Tibial artery (tissue), 4 donors: ENCODE measurements at regions not wholly inside any gene's neighbourhood (a gene's known extent, or its start where the extent isn't known, plus 50 kb on each side); places are given as distances from the start of the nearest gene placed in this dataset.

Experiments used
- DNase-seq, 2 donors: peaks; one replicate each; pipeline ENCODE4 v3.0.0-alpha.2; 2019
- H3K27ac ChIP-seq, 2 donors: fragments of 200-600 bp; sonication (generic) in 1 of 2; 1 replicate in 1 of 2; 2 replicates in 1 of 2; pipeline ENCODE4 v1.5.1; 2018 to 2019; ENCODE audit warnings: mild to moderate bottlenecking in 1 of 2
- H3K27me3 ChIP-seq, 2 donors: fragments of 200-600 bp; sonication (generic) in 1 of 2; one replicate each; pipeline versions ENCODE4 v1.5.1 to v1.6.0; 2016 to 2019
- H3K36me3 ChIP-seq, 3 donors: fragments of 200-600 bp; sonication (generic) in 2 of 3; one replicate each; pipeline ENCODE4 v1.5.1; 2016 to 2019; ENCODE audit warnings: mild to moderate bottlenecking in 2 of 3
- H3K4me1 ChIP-seq, 4 donors: fragments of 200-600 bp; sonication (generic) in 2 of 4; 1 replicate in 3 of 4; 2 replicates in 1 of 4; pipeline ENCODE4 v1.5.1; 2016 to 2019
- H3K4me3 ChIP-seq, 2 donors: fragments of 200-600 bp; sonication (generic) in 1 of 2; 1 replicate in 1 of 2; 2 replicates in 1 of 2; pipeline ENCODE4 v1.5.1; 2018 to 2019; ENCODE audit warnings: mild to moderate bottlenecking in 2 of 2
- H3K9me3 ChIP-seq, 3 donors: fragments of 200-600 bp; sonication (generic) in 1 of 3; one replicate each; pipeline ENCODE4 v1.5.1; 2016 to 2019
- intact Hi-C: fragments of 100-400 bp; cut with DNase I; formaldehyde crosslinking; loops from one replicate; pipeline ENCODE4 v1.15.0; 2023; ENCODE audit warnings: low total_unique reads
- TF ChIP-seq, protein P1 (sequence below), 2 experiments: fragments of 200-600 bp in 1 of 2; fragments of 450-650 bp in 1 of 2; IDR thresholded peaks; one replicate each; pipeline ENCODE4 v1.5.1; 2017 to 2019; ENCODE audit warnings: antibody characterized with exemption in 2 of 2, mild to moderate bottlenecking in 1 of 2, moderate library complexity in 1 of 2

DNA sequence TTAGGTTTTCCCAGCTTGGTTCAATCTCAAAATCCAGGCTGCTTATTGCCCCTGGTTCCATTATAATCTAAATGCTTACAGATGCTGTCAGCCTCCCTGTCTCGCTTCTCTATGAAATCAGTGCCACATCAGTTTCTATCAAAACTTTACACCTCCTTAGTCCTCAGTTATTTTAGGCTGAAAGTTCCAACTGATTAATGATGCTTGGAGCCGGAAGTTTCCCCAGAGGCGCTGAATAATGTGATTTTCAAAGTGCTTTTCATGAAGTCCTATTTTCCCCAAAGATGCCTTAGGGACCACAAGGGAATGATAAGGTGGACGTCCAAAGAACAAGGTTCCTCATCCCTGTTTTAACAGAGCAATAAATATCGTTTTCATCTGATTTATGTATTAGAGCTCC is 262.4 kb upstream of the RMST start:
- no peaks in the 10 kb centered on the region for H3K9me3 ChIP-seq
- no peak overlapping the region for H3K4me3 ChIP-seq
- no peak overlapping the region for H3K27ac ChIP-seq
- H3K36me3 ChIP-seq = no peaks in the 10 kb centered on the region
- TF ChIP-seq, protein P1, sequence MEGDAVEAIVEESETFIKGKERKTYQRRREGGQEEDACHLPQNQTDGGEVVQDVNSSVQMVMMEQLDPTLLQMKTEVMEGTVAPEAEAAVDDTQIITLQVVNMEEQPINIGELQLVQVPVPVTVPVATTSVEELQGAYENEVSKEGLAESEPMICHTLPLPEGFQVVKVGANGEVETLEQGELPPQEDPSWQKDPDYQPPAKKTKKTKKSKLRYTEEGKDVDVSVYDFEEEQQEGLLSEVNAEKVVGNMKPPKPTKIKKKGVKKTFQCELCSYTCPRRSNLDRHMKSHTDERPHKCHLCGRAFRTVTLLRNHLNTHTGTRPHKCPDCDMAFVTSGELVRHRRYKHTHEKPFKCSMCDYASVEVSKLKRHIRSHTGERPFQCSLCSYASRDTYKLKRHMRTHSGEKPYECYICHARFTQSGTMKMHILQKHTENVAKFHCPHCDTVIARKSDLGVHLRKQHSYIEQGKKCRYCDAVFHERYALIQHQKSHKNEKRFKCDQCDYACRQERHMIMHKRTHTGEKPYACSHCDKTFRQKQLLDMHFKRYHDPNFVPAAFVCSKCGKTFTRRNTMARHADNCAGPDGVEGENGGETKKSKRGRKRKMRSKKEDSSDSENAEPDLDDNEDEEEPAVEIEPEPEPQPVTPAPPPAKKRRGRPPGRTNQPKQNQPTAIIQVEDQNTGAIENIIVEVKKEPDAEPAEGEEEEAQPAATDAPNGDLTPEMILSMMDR (IDR thresholded peaks at IDR 0.05) = no peak
- no peak for DNase-seq
- intact Hi-C loops = no loop called here
- H3K27me3 ChIP-seq = no peaks in the 10 kb centered on the region
- no peaks in the 10 kb centered on the region for H3K4me1 ChIP-seq

DNA sequence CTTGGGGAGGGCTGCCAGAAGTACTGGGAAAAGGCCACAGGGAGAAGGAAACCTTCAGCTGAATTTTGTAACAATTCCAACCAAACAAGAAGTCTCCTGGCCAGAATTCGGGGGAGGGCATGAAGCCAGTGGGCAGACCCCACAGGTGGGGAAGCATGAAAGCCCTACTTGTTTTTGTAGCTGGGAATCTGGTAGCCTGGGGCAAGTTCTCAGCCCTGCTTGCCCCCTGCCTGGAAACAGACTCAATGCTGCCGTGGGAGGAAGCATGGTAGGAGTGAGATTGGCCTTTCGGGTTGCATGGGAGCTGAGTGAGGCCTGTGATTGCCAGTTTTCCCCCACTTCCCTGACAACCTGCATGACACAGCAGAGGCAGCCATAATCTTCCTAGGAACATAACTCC is 259.2 kb upstream of the RMST start:
- Histone ChIP-seq H3K36me3 (no peaks in the 10 kb centered on the region), H3K27me3 (no peaks in the 10 kb centered on the region), H3K27ac (no peak overlapping the region), H3K4me1 (no peaks in the 10 kb centered on the region), H3K4me3 (no peak overlapping the region), H3K9me3 (no peaks in the 10 kb centered on the region)
- no peak for DNase-seq
- intact Hi-C loops = no loop called here
- TF ChIP-seq, protein P1 (IDR thresholded peaks at IDR 0.05) = no peak

DNA sequence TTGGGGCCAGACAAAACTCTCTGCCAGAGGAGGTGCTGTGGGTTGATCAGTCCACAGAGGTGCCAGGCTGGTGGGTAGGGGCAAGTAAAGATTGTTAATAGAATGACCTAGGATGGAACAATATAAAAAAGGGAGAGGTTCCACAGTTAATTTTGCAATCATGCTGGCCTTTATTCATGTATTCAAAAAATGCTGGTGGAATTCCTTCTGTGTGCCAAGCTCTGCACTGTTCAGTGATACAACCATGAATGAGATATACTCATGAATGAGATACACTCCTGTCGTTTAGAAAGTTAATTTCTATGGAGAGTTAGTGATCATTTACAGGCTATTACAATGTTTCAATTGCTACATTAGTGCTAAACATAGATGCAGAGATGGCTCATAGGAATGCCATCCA is 252.6 kb upstream of the RMST start:
- Histone ChIP-seq H3K27me3 (no peaks in the 10 kb centered on the region), H3K9me3 (no peaks in the 10 kb centered on the region), H3K27ac (no peak overlapping the region), H3K36me3 (no peaks in the 10 kb centered on the region), H3K4me3 (no peak overlapping the region), H3K4me1 (no peaks in the 10 kb centered on the region)
- no peak for DNase-seq
- TF ChIP-seq, protein P1 (IDR thresholded peaks at IDR 0.05) = no peak
- intact Hi-C loops = no loop called here

DNA sequence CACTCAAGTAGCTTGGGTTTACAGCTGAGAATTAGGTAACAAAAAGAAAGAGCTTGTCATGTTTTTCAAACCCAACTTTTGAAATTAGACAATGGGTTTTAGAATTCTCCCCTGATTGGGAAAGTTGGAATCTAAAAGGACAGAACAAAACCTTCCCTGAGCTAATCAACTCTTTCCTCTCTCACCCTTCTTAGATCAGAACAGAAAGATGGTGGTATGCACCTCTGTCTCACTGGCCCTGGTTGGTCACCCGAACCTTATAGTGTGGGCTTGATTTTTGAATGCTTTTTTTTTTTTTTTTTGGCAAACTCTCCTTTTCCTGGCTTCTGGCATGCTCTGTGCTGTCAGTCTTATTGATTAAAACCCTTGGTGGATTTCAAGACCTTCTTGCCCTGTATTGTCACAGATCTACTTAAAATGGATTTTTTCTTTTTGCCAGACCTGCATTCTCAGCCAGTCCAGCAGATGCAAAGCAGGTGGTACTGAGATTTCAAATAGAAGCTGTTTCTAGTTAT is 251.1 kb upstream of the RMST start:
- intact Hi-C loops = no loop called here
- H3K4me1 ChIP-seq = no peaks in the 10 kb centered on the region
- H3K9me3 ChIP-seq = no peaks in the 10 kb centered on the region
- H3K27me3 ChIP-seq = no peaks in the 10 kb centered on the region
- H3K27ac ChIP-seq = no peak overlapping the region
- no peak overlapping the region for H3K4me3 ChIP-seq
- no peak for DNase-seq
- H3K36me3 ChIP-seq = no peaks in the 10 kb centered on the region
- TF ChIP-seq, protein P1 (IDR thresholded peaks at IDR 0.05) = no peak

DNA sequence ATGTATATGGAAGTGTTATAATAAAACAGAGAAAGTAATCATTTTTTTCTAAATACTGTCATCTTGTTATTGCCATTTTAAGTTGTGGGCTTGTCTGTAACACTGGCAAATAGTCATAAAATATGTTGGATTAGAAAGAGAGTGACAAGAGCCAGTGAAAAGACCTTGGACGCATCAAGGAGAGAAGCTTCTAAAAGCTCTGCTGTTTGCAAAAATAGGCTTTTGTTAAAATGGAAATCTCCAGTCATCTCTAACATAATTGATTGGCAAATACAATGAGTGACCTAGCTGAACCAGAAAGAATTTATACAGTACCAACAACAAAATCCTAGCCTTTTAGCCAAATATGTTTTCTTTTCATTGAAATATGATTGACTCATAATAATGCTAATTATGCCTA is 245.8 kb upstream of the RMST start:
- TF ChIP-seq, protein P1 (IDR thresholded peaks at IDR 0.05) = no peak
- H3K9me3 ChIP-seq = no peaks in the 10 kb centered on the region
- intact Hi-C loops = no loop called here
- no peak overlapping the region for H3K4me3 ChIP-seq
- H3K4me1 ChIP-seq = no peaks in the 10 kb centered on the region
- H3K36me3 ChIP-seq = no peaks in the 10 kb centered on the region
- DNase-seq = no peak
- no peak overlapping the region for H3K27ac ChIP-seq
- no peaks in the 10 kb centered on the region for H3K27me3 ChIP-seq

DNA sequence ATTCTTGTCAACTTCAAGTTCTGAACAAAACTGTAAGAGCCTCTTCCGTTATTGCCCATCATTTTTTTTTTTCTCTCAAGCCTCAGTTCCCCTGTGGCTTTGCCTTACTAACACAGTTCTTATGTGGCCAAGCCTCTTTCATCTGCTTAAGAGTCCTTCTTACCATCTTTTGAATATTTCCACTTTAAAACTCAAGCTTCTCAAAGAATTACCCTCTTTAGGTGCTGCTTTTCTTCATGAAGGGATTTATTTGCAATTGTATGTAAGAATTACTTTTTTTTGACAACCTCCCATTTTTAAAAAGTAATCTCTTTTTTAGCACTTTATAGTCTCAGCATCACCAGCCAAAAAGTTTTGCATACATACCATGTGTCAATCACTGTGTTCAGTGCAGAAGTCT is 240.2 kb upstream of the RMST start:
- DNase-seq = no peak
- Histone ChIP-seq H3K36me3 (no peaks in the 10 kb centered on the region), H3K4me3 (no peak overlapping the region), H3K27ac (no peak overlapping the region), H3K27me3 (no peaks in the 10 kb centered on the region), H3K9me3 (no peaks in the 10 kb centered on the region), H3K4me1 (no peaks in the 10 kb centered on the region)
- TF ChIP-seq, protein P1 (IDR thresholded peaks at IDR 0.05) = no peak
- intact Hi-C loops = no loop called here
